Progenitor cell of endocrine pancreas (in vitro differentiated cells): ENCODE measurements at regions not wholly inside any gene's neighbourhood (a gene's known extent, or its start where the extent isn't known, plus 50 kb on each side); places are given as distances from the start of the nearest gene placed in this dataset.

Experiments
- DNase-seq: peaks from one replicate; pipeline ENCODE4 v3.0.0; 2021; ENCODE audit warnings: low spot score; ENCODE audit not compliant: unreplicated experiment
- H3K27ac Mint-ChIP-seq: 2 replicates; pipeline ENCODE4 v1.8.0; 2021; ENCODE audit warnings: mild to moderate bottlenecking, moderate library complexity, mixed read lengths
- H3K27me3 Mint-ChIP-seq: 2 replicates; pipeline ENCODE4 v1.8.0; 2021; ENCODE audit warnings: mixed read lengths
- H3K36me3 Mint-ChIP-seq: 2 replicates; pipeline ENCODE4 v1.8.0; 2022; ENCODE audit warnings: mixed read lengths; ENCODE audit not compliant: insufficient read depth
- H3K4me1 Mint-ChIP-seq: 2 replicates; pipeline ENCODE4 v1.8.0; 2021; ENCODE audit warnings: low read depth, mixed read lengths
- H3K4me3 Mint-ChIP-seq: 2 replicates; pipeline ENCODE4 v1.8.0; 2021; ENCODE audit warnings: low read depth, mild to moderate bottlenecking, moderate library complexity, mixed read lengths
- H3K9me3 Mint-ChIP-seq: 2 replicates; pipeline ENCODE4 v1.8.0; 2021; ENCODE audit warnings: low read depth, mixed read lengths
- TF ChIP-seq, protein P1 (sequence below): fragments of 200-600 bp; sonication (generic); IDR thresholded peaks from one replicate; pipeline ENCODE4 v1.5.0; 2021; ENCODE audit warnings: antibody characterized with exemption, mild to moderate bottlenecking; ENCODE audit not compliant: unreplicated experiment

DNA sequence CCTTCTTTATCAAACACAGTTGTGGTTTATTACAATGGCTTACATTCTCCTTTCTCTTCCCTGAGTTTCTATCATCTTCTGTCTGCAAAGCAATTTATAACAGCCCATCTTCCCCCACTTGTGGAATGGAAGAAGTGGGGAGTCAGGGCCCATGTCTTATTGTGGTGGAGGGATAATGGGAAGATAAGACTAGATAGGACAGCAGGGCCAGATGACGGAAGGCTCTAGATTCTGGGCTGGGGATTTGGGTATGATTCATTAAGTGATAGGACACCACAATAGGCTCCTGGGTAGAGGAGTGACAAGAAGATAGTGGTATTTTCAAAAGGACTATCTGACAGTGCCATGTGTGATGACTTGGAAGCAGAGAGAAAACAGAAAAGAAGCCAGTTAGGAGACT is 450.6 kb downstream of the TTLL7 start:
- DNase-seq = no peak
- TF ChIP-seq, protein P1, sequence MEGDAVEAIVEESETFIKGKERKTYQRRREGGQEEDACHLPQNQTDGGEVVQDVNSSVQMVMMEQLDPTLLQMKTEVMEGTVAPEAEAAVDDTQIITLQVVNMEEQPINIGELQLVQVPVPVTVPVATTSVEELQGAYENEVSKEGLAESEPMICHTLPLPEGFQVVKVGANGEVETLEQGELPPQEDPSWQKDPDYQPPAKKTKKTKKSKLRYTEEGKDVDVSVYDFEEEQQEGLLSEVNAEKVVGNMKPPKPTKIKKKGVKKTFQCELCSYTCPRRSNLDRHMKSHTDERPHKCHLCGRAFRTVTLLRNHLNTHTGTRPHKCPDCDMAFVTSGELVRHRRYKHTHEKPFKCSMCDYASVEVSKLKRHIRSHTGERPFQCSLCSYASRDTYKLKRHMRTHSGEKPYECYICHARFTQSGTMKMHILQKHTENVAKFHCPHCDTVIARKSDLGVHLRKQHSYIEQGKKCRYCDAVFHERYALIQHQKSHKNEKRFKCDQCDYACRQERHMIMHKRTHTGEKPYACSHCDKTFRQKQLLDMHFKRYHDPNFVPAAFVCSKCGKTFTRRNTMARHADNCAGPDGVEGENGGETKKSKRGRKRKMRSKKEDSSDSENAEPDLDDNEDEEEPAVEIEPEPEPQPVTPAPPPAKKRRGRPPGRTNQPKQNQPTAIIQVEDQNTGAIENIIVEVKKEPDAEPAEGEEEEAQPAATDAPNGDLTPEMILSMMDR = no peak
- Mint-ChIP-seq H3K4me3 (no peak overlapping the region), H3K9me3 (no peaks in the 10 kb centered on the region), H3K4me1 (no peaks in the 10 kb centered on the region), H3K27me3 (peaks cover 4% of the 10 kb centered on the region), H3K36me3 (no peaks in the 10 kb centered on the region), H3K27ac (no peak overlapping the region)

DNA sequence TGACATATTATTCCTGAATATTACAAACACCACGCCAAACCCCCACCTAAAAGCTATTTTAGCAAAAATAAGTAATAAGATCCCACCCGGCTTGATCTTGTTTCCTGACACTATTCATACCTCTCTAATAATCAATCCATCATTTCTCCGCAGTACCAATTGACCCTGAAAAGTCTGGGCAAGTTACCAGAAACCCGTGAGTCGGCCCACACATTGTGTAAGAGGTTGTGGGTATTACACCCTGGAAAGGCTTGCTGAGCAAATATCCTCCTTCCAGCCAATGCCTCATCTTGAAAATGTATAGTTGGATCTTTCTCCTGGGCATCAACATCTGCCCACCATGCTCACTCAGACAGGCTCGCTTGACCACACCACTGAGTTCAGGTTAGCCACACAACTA is 451.0 kb downstream of the TTLL7 start:
- H3K27ac Mint-ChIP-seq = no peak overlapping the region
- H3K27me3 Mint-ChIP-seq = peaks cover 4% of the 10 kb centered on the region
- no peak overlapping the region for H3K4me3 Mint-ChIP-seq
- H3K4me1 Mint-ChIP-seq = no peaks in the 10 kb centered on the region
- no peaks in the 10 kb centered on the region for H3K36me3 Mint-ChIP-seq
- no peaks in the 10 kb centered on the region for H3K9me3 Mint-ChIP-seq
- TF ChIP-seq, protein P1 = no peak
- DNase-seq = no peak

DNA sequence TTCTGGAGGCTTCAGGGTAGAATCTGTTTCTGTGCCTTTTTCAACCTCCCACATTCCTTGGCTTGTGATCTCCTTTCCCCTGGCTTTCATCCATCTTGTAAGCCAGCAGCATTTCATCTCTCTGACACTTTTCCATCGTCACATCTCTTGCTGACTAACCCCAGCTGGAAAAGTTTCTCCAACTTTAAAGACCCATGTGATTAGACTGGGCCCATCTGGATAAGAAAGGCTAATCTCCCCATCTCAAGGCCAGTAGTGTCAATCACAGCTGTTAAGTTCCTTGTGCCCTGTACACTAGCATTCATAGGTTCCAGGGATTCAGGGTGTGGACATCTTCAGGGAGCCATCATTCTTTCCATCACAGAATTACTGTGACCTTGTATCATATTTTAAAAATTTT is 452.1 kb downstream of the TTLL7 start:
- no peaks in the 10 kb centered on the region for H3K9me3 Mint-ChIP-seq
- H3K36me3 Mint-ChIP-seq = no peaks in the 10 kb centered on the region
- no peak for DNase-seq
- no peak overlapping the region for H3K27ac Mint-ChIP-seq
- no peaks in the 10 kb centered on the region for H3K4me1 Mint-ChIP-seq
- H3K4me3 Mint-ChIP-seq = no peak overlapping the region
- TF ChIP-seq, protein P1 = no peak
- H3K27me3 Mint-ChIP-seq = peaks cover 4% of the 10 kb centered on the region

DNA sequence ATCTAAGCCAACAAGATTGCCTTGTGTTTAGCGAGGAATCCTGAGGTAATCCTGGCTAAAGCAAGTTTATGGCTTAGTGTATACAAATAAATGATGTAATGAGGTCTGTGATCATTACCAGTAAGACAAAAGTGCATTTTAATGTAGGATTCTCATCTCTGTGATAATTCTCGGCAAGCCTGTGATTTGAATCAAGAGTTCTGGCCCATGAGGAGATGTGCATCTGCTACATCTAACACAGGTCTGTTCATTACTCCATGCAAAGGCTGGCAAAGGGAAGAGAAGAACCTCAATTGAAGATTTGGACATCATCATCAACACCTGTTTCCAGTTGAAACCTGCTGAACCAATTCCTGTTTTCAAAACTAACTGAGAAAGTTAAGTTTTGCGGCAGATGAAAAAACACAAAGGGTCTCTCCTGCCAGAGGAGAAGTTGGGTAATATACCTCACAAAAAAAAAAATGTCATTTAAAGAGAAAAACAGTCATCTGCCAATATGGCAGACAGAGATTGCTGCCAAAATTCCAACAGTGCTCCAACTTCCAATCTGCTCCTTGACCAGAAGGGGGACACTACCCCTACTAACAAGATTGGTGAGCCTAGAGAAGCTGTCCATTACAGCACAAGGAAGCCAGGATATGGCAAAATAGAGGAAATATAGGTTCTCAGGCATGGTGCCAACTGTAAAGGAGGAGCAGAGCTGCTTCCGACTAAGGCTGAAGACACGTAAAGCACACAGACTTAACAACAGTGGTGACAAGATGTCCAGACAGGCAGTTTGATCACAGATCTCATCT is 453.7 kb downstream of the TTLL7 start:
- no peaks in the 10 kb centered on the region for H3K4me1 Mint-ChIP-seq
- DNase-seq = no peak

DNA sequence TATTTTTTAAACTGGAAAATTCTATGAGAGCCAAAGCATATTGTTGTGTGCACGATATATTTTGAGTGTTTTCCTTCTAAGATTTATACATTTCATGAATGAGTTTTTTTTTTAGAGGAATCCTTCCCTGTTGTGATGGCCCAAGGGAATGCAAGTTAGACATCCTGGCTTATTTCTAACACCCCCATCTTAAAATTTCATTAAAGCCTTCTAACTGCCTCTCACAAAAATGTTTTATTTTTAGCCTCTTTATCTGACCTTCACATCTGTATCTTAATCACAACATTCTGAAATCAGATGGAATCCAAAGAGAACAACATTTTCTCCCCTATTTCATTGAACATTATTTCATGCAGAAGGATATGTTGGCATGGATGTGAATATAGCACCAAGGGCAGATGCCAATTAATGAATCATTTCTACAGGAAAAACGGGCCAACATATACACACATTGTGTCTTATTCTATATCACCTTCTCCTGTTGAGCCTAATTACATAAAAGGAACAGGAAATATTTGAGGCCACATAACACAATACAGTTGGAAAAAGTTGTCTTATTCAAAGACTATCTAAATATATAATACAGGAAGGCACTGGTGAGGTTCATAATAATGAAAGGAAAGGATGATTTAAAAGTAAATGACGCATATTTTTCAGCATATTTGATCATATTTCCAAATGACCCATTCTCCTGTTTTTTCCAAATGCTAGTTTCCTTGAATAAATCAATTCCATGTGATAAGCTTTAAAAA is 455.5 kb downstream of the TTLL7 start:
- Mint-ChIP-seq H3K27me3 (no peaks in the 10 kb centered on the region), H3K27ac (no peak overlapping the region), H3K9me3 (no peaks in the 10 kb centered on the region), H3K36me3 (no peaks in the 10 kb centered on the region), H3K4me1 (no peaks in the 10 kb centered on the region), H3K4me3 (no peak overlapping the region)
- TF ChIP-seq, protein P1 = no peak
- DNase-seq = no peak

More for the DNA sequence above, 453.7 kb downstream of the TTLL7 start:
- H3K4me3 Mint-ChIP-seq = no peak overlapping the region
- no peaks in the 10 kb centered on the region for H3K36me3 Mint-ChIP-seq
- no peaks in the 10 kb centered on the region for H3K27me3 Mint-ChIP-seq
- no peaks in the 10 kb centered on the region for H3K9me3 Mint-ChIP-seq
- no peak overlapping the region for H3K27ac Mint-ChIP-seq
- TF ChIP-seq, protein P1 = peak; percentile 41
